HG03196 (cell line): ENCODE measurements at regions not wholly inside any gene's neighbourhood (a gene's known extent, or its start where the extent isn't known, plus 50 kb on each side); places are given as distances from the start of the nearest gene placed in this dataset.
"Not testable (repeated sequence)": the region's sequence is repeated elsewhere in the genome, so short reads cannot be mapped to it uniquely, and the experiment has no call there.

ENCODE experiments used
- ATAC-seq: cut with Tn5 transposase; IDR thresholded peaks from one replicate; pipeline ENCODE4 v1.9.1; 2021; ENCODE audit not compliant: unreplicated experiment

GRCh38 chr12:68477906-68478305, 132.8 kb upstream of the RAP1B start:
- ATAC-seq, result no peak

GRCh38 chr12:68478516-68479260, 132.0 kb upstream of the RAP1B start:
- no peak for ATAC-seq

- no peak for ATAC-seq
These were observed 131.3 kb upstream of the RAP1B start for GRCh38 chr12:68479261-68479895.

GRCh38 chr12:68479896-68480291, 130.8 kb upstream of the RAP1B start:
- ATAC-seq, result no peak

- no peak for ATAC-seq
These were observed 130.2 kb upstream of the RAP1B start for GRCh38 chr12:68480526-68480925.

GRCh38 chr12:68481181-68481941, 129.3 kb upstream of the RAP1B start:
- peak; percentile 59 for ATAC-seq

GRCh38 chr12:68482014-68482413, 128.7 kb upstream of the RAP1B start:
- no peak for ATAC-seq

- peak; percentile 77 for ATAC-seq
These were observed 128.0 kb upstream of the RAP1B start for GRCh38 chr12:68482660-68483059.

- no peak for ATAC-seq
These were observed 126.9 kb upstream of the RAP1B start for GRCh38 chr12:68483592-68484383.

GRCh38 chr12:68484578-68484977, 126.1 kb upstream of the RAP1B start:
- not testable (repeated sequence) for ATAC-seq

GRCh38 chr12:68486449-68486848, 124.2 kb upstream of the RAP1B start:
- ATAC-seq, result not testable (repeated sequence)

- ATAC-seq, result no peak
These were observed 122.9 kb upstream of the RAP1B start for GRCh38 chr12:68487721-68488309.

- ATAC-seq, result no peak
These were observed 121.4 kb upstream of the RAP1B start for GRCh38 chr12:68489273-68489672.

- ATAC-seq, result no peak
These were observed 120.2 kb upstream of the RAP1B start for GRCh38 chr12:68490476-68490875.

- ATAC-seq, result no peak
These were observed 119.3 kb upstream of the RAP1B start for GRCh38 chr12:68491204-68491960.

GRCh38 chr12:68495336-68496070, 115.2 kb upstream of the RAP1B start:
- ATAC-seq, result no peak

- no peak for ATAC-seq
These were observed 113.6 kb upstream of the RAP1B start for GRCh38 chr12:68497107-68497506.

GRCh38 chr12:68497702-68498101, 113.0 kb upstream of the RAP1B start:
- no peak for ATAC-seq

- no peak for ATAC-seq
These were observed 112.0 kb upstream of the RAP1B start for GRCh38 chr12:68498736-68499135.
